Liver (tissue), 8 donors: ENCODE measurements at regions not wholly inside any gene's neighbourhood (a gene's known extent, or its start where the extent isn't known, plus 50 kb on each side); places are given as distances from the start of the nearest gene placed in this dataset.

Experiments used
- DNase-seq: peaks from one replicate; pipeline ENCODE4 v3.0.0-alpha.2; 2017; ENCODE audit warnings: low spot score
- H3K27ac ChIP-seq, 2 donors: one replicate each; pipeline ENCODE4 v1.7.0; 2013; ENCODE audit warnings: inconsistent platforms in 2 of 2, low read length in 2 of 2, control low read depth in 1 of 2, low read depth in 1 of 2, mild to moderate bottlenecking in 1 of 2
- H3K27me3 ChIP-seq, 4 donors: one replicate each; pipeline versions ENCODE4 v1.6.1 to v1.7.0; 2013; ENCODE audit warnings: low read length in 3 of 4, inconsistent platforms in 1 of 4, mild to moderate bottlenecking in 1 of 4, moderate library complexity in 1 of 4; ENCODE audit not compliant: control insufficient read depth in 4 of 4, insufficient read depth in 4 of 4
- H3K36me3 ChIP-seq, 4 donors: one replicate each; pipeline versions ENCODE4 v1.6.1 to v1.7.0; 2013; ENCODE audit warnings: low read length in 3 of 4, mild to moderate bottlenecking in 3 of 4, low read depth in 1 of 4, moderate library complexity in 1 of 4; ENCODE audit not compliant: control insufficient read depth in 4 of 4, insufficient read depth in 3 of 4
- H3K4me1 ChIP-seq, 4 donors: one replicate each; pipeline versions ENCODE4 v1.6.1 to v1.7.0; 2013; ENCODE audit warnings: low read length in 3 of 4, mild to moderate bottlenecking in 3 of 4, moderate library complexity in 1 of 4; ENCODE audit not compliant: control insufficient read depth in 4 of 4, insufficient read depth in 4 of 4
- H3K4me3 ChIP-seq, 3 donors: one replicate each; pipeline versions ENCODE4 v1.6.1 to v1.7.0; 2013; ENCODE audit warnings: low read length in 3 of 3, control low read depth in 1 of 3, low read depth in 1 of 3, mild to moderate bottlenecking in 1 of 3
- H3K9ac ChIP-seq, 2 donors: one replicate each; pipeline ENCODE4 v1.7.0; 2013; ENCODE audit warnings: low read length in 2 of 2, mild to moderate bottlenecking in 2 of 2, moderate library complexity in 2 of 2, control low read depth in 1 of 2, low read depth in 1 of 2
- H3K9me3 ChIP-seq, 4 donors: one replicate each; pipeline versions ENCODE4 v1.6.1 to v1.7.0; 2013; ENCODE audit warnings: low read length in 3 of 4; ENCODE audit not compliant: control insufficient read depth in 4 of 4
- CTCF ChIP-seq: fragments of 150-350 bp; IDR thresholded peaks from 2 replicates; pipeline ENCODE4 v1.5.1; 2017; ENCODE audit warnings: improper control_type of control experiment, low read depth, low read length; ENCODE audit not compliant: missing input control
- EGR1 ChIP-seq, 2 donors: IDR thresholded peaks; 2 replicates each; pipeline ENCODE4 v1.6.1; 2016 to 2018; ENCODE audit warnings: antibody characterized with exemption in 2 of 2, low read depth in 2 of 2
- FOXA1 ChIP-seq: IDR thresholded peaks from 2 replicates; pipeline ENCODE4 v1.6.1; 2016; ENCODE audit warnings: antibody characterized with exemption
- FOXA2 ChIP-seq: IDR thresholded peaks from 2 replicates; pipeline ENCODE4 v1.6.1; 2016; ENCODE audit warnings: antibody characterized with exemption
- GABPA ChIP-seq, 2 donors: IDR thresholded peaks in 1 of 2; conservative IDR thresholded peaks in 1 of 2; 2 replicates each; pipeline ENCODE4 v1.6.1; 2016; ENCODE audit warnings: antibody characterized with exemption in 2 of 2, mild to moderate bottlenecking in 1 of 2, moderate library complexity in 1 of 2
- HNF4A ChIP-seq, 2 donors: conservative IDR thresholded peaks; 2 replicates each; pipeline ENCODE4 v1.6.1; 2016; ENCODE audit warnings: antibody characterized with exemption in 2 of 2, mild to moderate bottlenecking in 2 of 2
- HNF4G ChIP-seq: IDR thresholded peaks from 2 replicates; pipeline ENCODE4 v1.6.1; 2016; ENCODE audit warnings: antibody characterized with exemption
- JUND ChIP-seq, 2 donors: IDR thresholded peaks; 2 replicates each; pipeline ENCODE4 v1.6.1; 2016; ENCODE audit warnings: antibody characterized with exemption in 2 of 2
- NR2F2 ChIP-seq: IDR thresholded peaks from 2 replicates; pipeline ENCODE4 v1.6.1; 2016; ENCODE audit warnings: antibody characterized with exemption
- REST ChIP-seq: IDR thresholded peaks from 2 replicates; pipeline ENCODE4 v1.6.1; 2016; ENCODE audit warnings: antibody characterized with exemption, mild to moderate bottlenecking
- RXRA ChIP-seq, 2 donors: IDR thresholded peaks; 2 replicates each; pipeline ENCODE4 v1.6.1; 2017 to 2018; ENCODE audit warnings: antibody characterized with exemption in 2 of 2, mild to moderate bottlenecking in 1 of 2
- SP1 ChIP-seq: IDR thresholded peaks from 2 replicates; pipeline ENCODE4 v1.6.1; 2018; ENCODE audit warnings: antibody characterized with exemption, mild to moderate bottlenecking
- TAF1 ChIP-seq: conservative IDR thresholded peaks from 2 replicates; pipeline ENCODE4 v1.6.1; 2016; ENCODE audit warnings: antibody characterized with exemption, mild to moderate bottlenecking
- YY1 ChIP-seq: IDR thresholded peaks from 2 replicates; pipeline ENCODE4 v1.6.1; 2016; ENCODE audit warnings: antibody characterized with exemption, mild to moderate bottlenecking
- ZBTB33 ChIP-seq: IDR thresholded peaks from 2 replicates; pipeline ENCODE4 v1.6.1; 2016; ENCODE audit warnings: antibody characterized with exemption
- WGBS: extraction: QIAGEN DNeasy Blood & Tissue Kit; methylation state at CpG from one replicate; pipeline ENCODE4 v1.1.7; 2013; 5-methylcytosine and 5-hydroxymethylcytosine counted together
- TF ChIP-seq, protein P1 (sequence below): IDR thresholded peaks from 2 replicates; pipeline ENCODE4 v1.6.1; 2016; ENCODE audit warnings: antibody characterized with exemption
- TF ChIP-seq, protein P2 (sequence below): IDR thresholded peaks from 2 replicates; pipeline ENCODE4 v1.6.1; 2016; ENCODE audit warnings: antibody characterized with exemption
- donor health status: healthy.
- donor health status: healthy.
- donor health status: healthy.
- donor health status: healthy.
- donor health status: healthy.

DNA sequence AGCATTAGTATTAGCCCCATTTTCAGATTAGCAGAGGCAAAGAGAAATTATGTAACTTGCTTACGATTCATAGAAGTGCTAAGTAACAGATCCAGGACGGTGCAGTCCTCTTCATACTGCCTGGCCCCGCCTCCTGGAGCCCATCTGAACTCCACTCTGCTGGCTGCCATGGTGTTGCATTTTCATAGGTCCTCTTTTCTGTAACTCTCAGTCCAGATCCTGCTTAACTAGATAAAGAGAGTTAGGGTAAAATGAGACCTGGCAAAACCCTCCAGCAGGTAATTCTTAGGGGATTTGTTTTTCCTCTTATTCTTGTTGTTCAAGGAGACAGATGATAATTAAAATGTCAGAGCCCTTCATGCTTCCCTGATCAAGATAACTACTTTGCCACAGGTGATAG, 135.1 kb upstream of the EFNA5 start:
- Histone ChIP-seq H3K9ac (no peak overlapping the region), H3K9me3 (no peaks in the 10 kb centered on the region), H3K4me1 (no peaks in the 10 kb centered on the region), H3K27ac (no peak overlapping the region), H3K36me3 (no peaks in the 10 kb centered on the region), H3K4me3 (no peak overlapping the region), H3K27me3 (no peaks in the 10 kb centered on the region)
- TF ChIP-seq, protein P1, sequence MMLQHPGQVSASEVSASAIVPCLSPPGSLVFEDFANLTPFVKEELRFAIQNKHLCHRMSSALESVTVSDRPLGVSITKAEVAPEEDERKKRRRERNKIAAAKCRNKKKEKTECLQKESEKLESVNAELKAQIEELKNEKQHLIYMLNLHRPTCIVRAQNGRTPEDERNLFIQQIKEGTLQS, result no peak
- TF ChIP-seq FOXA2, result no peak
- no peak for TF ChIP-seq GABPA (IDR thresholded peaks at IDR 0.05 in 1 of 2, conservative IDR thresholded peaks at IDR 0.05 in 1 of 2)
- TF ChIP-seq EGR1 (IDR thresholded peaks at IDR 0.05; ENCODE audit: low read depth in 2 of 2), result no peak
- no peak for TF ChIP-seq TAF1
- no peak for TF ChIP-seq SP1
- TF ChIP-seq JUND (IDR thresholded peaks at IDR 0.05), result no peak
- no peak for DNase-seq
- 76% methylated on average over 3 of the region's 3 CpGs for WGBS

DNA sequence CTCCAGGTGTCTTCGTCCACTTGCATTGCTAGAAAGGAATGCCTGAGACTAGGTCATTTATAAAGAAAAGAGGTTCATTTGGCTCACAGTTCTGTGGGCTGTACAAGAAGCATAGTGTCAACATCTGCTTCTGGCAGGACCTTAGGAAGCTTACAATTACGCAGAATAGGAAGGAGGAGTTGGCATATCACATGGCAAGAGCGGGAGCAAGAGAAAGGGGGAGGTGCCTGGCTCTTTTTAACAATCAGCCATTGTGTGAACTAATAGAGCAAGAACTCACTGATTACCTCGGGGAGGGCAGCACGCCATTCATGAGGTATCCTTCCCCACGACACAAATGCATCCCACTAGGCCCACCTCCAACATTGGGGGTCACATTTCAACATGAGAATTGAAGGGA, 134.4 kb upstream of the EFNA5 start:
- Histone ChIP-seq H3K9me3 (no peaks in the 10 kb centered on the region), H3K9ac (no peak overlapping the region), H3K27ac (no peak overlapping the region), H3K27me3 (no peaks in the 10 kb centered on the region), H3K4me3 (no peak overlapping the region), H3K4me1 (no peaks in the 10 kb centered on the region), H3K36me3 (no peaks in the 10 kb centered on the region)
- TF ChIP-seq ZBTB33 (no peak), RXRA (IDR thresholded peaks at IDR 0.05) (no peak), REST (no peak), HNF4A (conservative IDR thresholded peaks at IDR 0.05) (no peak), YY1 (no peak), FOXA2 (no peak), FOXA1 (no peak), NR2F2 (no peak), CTCF (no peak), HNF4G (no peak)
- TF ChIP-seq, protein P1, result no peak
- TF ChIP-seq, protein P2, sequence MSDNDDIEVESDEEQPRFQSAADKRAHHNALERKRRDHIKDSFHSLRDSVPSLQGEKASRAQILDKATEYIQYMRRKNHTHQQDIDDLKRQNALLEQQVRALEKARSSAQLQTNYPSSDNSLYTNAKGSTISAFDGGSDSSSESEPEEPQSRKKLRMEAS, result no peak
- whole genome bisulfite sequencing, result 80% methylated on average over 6 of the region's 6 CpGs
- DNase-seq, result no peak
